ENCODE measurements at regions not wholly inside any gene's neighbourhood (a gene's known extent, or its start where the extent isn't known, plus 50 kb on each side); places are given as distances from the start of the nearest gene placed in this dataset.
"Not testable (repeated sequence)": the region's sequence is repeated elsewhere in the genome, so short reads cannot be mapped to it uniquely, and the experiment has no call there.

DNA sequence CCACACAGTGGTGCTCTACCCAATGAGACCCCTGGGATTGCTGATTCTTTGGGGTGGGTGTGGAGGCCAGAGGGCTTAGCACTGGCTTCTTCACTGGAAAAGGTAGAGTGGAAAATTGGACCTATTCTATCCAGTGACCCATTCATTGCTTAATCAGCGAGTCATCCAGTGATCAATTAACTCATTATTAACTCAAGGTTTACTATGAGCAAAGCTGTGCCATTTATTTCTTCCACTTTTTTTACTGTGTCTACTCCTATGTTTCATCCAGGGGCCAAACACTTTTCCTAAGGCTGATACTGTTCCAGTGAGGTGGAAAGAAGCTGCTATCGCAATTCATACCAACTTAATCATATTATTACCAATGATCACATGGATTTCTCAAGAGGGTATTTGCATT is 363.9 kb downstream of the RPS6KC1 start:
- DNase-seq (ENCODE audit: low spot score), result no peak
- intact Hi-C loops (cut with DNase I), result no loop called here

DNA sequence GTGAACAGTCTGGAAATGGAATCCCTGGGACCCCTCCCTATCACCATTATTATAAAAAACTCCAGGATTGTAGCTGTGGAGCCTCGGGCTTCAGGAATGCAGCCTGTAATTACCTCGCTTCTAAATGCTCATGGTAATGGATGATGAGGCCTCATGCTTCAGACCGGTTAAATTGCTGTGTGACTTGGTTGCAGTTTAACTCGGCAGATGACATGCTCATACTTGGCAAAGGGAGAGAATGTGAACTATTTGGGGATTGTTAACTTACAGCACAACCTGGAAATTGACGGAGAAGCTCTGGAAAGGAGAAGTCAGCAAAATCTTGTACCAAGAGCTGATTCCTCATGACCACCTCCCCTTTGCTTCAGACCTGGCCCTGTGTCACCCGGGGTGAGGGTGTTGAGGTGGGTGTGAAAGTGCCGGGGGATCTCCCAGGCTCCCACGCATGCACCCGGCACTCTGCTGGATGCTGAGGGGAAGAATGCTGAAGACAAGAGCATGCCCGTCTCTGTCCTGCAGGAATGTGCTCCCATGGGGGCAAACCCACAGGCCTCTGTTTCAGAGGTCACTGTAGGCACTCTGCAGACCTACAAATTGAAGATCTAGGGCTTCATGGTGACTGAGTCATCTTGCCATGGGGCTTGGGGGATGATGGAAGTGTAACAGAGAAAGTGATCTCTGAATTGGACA is 364.8 kb downstream of the RPS6KC1 start:
- intact Hi-C loops (cut with DNase I), result no loop called here
- no peak for DNase-seq (ENCODE audit: low spot score)

DNA sequence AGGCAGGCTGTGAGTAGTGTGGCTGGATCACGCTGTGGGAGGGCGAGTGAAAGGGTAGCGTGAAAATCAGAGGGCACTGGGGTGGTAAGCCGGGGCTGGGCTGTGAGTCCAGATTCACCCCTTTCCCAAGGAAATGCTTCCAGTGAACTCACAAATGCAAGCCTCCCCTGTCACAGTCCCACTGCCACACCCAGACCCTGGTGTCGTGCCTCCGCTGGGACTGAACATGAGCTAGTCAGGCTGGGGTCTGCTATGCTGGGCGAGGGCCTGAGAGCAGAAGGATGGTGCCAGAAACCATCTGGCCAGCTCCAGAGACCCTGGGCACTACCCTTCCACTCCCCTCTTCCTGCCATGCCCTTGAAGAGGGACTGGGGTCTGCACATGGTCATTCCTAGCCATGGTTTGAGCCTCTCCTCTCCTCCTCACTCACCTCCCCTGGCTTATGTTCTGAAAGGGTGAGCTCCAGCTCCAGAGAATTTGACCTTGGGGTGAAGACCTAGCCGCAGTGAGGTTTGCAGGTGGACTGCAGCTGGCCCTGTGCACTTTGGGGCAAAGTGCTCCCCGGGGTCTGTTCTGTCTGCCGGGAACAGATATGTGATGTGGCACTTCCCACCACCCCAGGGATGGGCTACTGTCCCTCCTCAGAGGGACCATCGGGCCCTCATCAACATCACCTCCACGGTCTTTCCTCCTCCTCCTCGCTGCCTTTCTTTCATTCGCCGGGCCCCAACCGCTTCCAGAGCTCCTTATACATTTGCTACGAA is 365.6 kb downstream of the RPS6KC1 start:
- intact Hi-C loops (cut with DNase I), result no loop called here
- DNase-seq (ENCODE audit: low spot score), result no peak

DNA sequence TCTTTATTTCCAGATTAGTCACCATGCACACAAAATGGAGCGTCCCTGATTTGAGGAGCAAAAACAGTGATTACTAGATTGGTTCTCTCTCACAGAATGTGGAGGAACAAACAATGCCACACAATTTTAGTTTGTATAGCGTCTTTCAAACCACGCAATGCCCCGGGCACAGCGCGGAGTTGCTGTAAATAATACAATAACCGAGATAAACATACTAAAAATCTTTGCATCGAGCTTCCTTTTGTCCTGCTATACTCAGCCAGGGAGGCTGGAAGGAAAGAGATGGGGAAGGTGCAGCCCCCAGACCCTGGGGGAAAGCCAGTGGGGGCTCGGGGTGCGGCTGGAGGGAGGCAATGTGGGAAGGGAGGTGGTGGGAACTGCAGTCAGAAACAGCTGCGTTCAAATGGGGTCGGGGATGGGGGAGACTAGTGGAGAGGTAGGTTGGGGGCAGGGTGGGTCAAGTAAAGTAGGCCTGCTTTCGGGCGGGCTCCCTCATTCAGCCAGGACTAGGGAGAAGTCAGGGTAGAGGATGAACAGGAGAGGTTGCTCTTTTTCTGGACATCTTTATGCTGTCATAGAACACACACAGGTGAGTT is 366.3 kb downstream of the RPS6KC1 start:
- DNase-seq (ENCODE audit: low spot score), result no peak
- intact Hi-C loops (cut with DNase I), result no loop called here

DNA sequence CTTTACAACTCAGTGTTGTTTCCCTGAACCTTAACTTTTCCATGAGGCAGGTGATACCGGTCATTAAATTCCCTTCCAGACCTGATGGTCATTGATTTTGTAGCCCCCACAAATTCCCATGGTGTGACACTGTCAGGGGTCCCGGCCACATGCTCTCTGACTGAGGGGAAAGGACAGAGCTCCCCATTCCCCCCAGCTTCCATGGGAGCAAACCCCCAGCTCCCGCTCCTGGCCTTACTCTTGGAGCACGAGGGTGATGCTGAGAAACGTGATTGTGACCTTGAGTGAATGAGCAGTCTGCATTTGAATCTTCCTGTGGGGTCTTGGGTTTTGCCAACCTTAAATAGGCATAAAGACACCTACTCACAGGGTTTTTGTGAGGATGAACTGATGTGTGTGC is 366.8 kb downstream of the RPS6KC1 start:
- intact Hi-C loops (cut with DNase I), result no loop called here
- no peak for DNase-seq (ENCODE audit: low spot score)

DNA sequence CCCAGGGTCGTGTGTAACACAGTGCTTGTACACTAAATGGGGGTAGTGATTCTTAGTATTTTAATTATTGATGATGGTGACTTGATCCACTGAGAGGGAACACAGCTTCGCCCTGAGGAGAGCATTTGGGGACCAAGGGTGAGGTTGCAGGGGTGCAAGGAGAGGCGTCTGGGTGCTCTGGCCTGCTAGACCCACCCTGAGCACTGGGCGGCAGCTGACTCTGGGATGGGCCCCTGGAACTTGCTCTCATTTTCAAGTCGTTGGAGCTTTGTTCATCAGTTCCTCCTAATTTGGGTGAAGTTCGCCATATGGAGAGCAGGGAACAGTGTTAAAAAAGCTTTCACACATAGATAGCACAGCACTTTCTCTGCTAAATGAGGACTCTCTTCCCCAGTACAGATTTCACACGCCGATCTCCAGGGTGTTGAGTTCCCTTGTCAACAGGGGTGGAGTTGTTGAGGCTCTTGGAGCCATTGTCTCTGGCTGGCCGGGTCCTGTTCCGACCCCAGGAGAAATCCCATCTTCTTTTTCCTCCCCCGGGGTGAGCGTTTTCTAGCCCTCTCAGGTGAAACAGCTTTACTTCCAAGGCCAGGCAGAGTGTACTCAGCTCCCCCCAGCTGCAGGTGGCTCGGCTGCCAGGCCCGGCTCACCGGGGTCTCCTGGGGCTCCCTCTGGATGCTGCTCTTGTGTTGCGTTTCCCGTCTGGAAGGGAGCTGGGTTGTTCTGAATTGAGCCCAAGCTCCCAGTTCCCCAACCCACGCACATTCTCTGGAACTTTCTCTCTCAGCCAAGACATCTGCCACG is 367.4 kb downstream of the RPS6KC1 start:
- no peak for DNase-seq (ENCODE audit: low spot score)
- intact Hi-C loops (cut with DNase I), result no loop called here

DNA sequence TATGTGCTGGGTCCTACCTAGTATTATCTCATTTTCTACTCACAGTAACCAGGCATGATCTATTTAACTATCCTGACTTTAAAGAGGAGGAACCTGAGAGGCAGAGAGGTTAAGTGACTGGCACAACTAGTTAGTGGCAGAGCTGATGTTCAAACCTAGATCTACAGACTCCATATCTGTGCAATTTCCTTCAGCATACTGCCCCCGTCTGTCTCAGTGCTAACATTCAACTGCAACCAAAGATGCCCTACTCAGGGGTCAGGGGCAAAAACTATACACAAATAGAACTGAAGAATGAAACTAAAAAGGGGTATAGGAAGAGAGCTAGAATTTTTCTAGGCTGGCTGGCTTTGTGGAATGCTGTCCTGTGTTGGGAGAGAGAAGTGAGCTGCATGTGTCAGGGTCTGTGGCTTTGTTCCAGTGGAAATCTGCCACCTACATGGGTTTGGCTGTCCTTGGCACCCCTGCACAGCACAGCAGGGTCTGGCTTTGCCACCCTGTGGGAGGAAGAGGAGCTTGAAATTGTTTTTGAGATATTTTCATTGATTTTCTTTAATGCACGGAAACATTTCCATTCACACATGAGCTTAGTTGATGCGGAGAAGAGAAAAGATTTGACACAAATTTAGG is 368.5 kb downstream of the RPS6KC1 start:
- no peak for DNase-seq (ENCODE audit: low spot score)
- intact Hi-C loops (cut with DNase I), result no loop called here

DNA sequence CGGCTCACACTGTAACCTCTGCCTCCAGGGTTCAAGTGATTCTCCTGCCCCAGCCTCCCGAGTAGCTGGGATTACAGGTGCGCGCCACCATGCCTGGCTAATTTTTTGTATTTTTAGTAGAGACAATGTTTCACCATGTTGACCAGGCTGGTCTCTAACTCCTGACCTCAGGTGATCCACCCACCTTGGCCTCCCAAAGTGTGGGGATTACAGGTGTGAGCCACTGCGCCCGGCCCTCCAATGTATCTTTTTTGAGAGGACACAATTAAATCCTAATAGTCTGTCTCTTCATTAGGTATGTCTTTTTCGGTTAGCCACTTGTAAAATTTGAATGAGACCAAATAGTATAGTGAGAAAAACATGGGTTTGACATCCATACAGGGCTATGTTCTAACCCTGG is 370.1 kb downstream of the RPS6KC1 start:
- DNase-seq (ENCODE audit: low spot score); intact Hi-C loops (cut with DNase I): not testable (repeated sequence)

DNA sequence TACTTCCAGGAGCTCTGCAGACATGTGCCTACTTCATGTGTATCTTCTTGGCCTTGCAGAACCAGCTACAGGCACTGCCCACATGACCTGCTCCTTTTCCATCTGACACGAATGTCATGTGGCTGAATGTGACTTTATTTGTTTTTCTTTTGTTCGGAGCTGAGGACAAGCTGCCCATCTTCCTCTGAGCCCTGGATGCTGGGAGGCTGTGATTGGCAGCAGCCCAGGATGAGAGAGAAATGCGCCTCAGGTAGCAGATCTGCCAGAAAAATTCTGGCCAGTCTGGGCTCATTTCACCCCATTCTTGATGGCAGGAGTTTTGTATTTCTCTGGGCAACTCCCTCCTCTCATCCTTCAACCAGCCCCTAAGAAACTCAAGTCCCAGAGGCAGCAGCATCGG is 372.0 kb downstream of the RPS6KC1 start:
- intact Hi-C loops (cut with DNase I), result no loop called here
- DNase-seq (ENCODE audit: low spot score), result no peak

DNA sequence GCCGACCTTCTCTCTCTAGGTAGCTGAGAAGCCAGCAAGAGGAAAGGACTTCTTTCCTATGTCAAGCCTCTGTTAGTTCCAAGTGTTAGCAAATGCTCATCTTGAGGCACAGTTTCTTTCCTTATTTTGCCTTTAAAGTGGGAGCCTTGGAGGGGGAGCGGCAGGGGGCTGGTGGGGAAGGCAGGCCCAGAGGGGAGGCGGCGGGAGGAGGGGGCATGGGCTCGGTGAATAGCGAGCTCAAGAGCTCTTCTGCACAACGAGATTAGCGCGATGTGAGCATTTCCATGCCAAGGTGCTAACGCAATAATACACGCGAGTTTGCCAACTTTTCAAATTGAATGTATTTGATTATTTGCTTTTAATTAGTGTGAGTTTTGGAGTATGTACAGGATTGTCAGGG is 372.6 kb downstream of the RPS6KC1 start:
- DNase-seq (ENCODE audit: low spot score), result no peak
- intact Hi-C loops (cut with DNase I), result no loop called here

DNA sequence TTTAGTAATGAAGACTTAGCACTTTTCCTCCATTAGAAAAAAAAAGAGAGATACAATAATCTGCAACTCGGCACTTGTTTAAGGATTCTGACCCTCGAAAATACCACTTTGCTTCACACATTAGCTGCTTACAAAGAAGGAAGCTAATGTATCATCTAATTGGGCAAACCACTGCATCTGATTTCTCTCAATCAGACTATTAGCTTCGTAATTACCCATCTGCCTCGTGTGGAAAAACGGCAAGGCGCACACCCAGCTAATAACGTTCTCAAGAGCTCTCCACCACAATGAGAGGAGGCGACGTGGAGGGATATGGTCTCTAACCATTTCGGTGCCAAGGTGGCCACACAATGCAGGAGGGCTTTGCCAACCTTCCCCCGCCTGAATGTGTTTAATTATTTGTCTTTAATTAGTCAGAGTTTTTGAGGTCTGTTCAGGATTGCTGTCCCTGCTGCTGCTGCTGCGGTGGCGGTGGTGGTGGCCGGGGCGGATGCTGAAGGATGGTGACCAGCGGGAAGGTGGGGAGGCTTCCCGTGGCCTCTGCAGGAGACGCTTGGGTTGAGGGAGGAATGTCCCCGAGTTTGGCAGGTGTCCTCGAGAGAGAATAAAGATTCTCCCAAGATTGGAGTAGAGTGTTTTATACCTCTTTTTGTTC is 374.5 kb downstream of the RPS6KC1 start:
- intact Hi-C loops (cut with DNase I), result no loop called here

DNA sequence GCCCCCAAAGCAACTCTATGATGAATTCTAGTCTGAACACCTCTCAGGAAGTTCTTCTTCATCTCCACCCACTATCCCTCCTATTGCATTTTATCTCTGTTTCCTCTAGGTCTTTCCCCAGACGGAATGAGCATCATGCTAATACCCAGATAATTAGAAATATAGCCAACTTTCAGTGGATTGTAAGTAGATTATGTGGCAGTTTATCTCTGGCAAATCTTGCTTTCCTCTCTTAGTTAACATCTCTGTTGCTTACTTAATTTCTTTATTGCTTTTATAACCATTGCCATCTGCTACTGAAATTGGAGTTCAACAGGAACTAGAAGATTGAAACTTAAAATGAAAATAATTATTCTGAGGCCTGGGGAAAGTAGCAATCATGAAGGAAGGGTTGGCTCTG is 378.6 kb downstream of the RPS6KC1 start:
- DNase-seq (ENCODE audit: low spot score), result no peak
- intact Hi-C loops (cut with DNase I), result no loop called here

More for the DNA sequence above, 374.5 kb downstream of the RPS6KC1 start:
- DNase-seq (ENCODE audit: low spot score), result no peak

DNA sequence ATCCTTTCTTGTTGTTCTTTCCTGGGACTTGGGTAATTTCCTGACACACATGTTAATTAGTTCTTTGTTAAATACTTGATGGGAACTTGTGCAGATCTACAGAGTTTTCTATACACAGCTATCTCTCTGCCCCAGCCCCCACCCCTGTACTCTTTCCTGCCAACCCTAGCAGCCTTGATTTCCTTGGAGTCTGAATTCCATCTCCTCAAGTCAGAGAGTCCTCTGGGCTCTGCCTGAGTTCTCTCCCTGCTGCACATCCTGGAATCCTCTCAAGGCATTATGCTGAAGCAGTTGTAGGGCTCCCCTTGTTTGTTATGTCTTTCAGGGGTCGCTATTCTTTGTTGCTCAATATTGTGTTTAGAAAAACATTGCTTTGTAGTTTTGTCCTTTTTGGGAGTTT is 384.7 kb downstream of the RPS6KC1 start:
- intact Hi-C loops (cut with DNase I), result no loop called here

DNA sequence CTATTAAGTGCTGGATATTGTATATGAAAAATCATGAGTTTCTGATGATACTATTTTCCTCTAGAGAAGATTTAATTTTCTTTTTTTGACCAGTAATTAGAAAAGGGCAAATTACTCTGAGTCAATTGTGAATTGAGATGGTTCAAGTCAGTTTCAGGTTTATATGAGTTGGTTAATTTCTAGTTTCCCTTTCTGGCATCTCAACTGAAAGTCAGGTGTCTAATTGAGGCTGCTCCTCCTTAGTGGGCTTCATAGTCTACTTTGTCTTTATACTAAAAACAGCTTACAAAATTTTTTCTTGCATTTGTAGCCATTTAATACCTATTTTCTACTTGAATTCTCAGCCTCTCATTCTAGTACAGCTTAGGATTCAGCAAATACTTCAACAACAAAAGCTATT is 387.3 kb downstream of the RPS6KC1 start:
- DNase-seq (ENCODE audit: low spot score), result no peak
- intact Hi-C loops (cut with DNase I), result no loop called here

More for the DNA sequence above, 384.7 kb downstream of the RPS6KC1 start:
- no peak for DNase-seq (ENCODE audit: low spot score)

DNA sequence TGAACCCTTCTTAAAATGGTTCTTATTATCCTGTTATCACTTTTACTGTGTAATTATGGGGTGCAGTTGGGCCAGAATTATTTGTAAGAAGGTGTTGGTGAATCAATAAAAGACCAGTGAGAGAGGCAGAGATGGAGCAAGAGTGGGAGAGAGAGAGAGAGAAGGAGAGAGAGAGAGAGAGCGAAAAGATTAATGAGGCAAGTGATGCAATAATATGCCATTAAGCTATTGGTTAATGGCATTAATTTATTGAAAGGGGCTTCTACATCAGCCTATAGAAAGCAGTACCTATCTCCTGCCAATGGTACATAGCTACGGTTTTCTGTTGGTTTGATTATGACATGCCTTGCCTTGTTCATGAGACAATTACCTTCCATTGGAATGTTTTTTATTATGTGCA is 388.7 kb downstream of the RPS6KC1 start:
- intact Hi-C loops (cut with DNase I), result no loop called here

DNA sequence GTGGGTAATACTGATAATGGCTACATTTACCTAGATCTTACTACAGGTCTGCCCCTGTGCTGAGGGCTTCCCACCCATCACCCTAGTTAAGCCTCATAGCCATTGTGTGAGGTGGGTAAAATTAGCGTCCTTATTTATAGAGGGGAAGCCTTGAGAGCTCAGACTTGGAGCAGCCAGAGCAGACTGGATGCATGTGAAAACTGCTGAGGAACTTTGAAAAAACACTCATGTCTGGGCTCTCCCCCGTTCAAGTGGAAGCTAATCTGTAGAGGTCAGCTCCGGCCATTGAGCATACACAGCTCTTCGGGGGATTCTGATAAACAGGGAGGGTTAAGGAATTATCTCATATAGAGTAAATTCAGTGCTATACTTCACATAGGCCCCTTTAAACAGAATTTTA is 389.7 kb downstream of the RPS6KC1 start:
- DNase-seq (ENCODE audit: low spot score), result no peak
- intact Hi-C loops (cut with DNase I), result no loop called here

More for the DNA sequence above, 388.7 kb downstream of the RPS6KC1 start:
- DNase-seq (ENCODE audit: low spot score), result no peak

DNA sequence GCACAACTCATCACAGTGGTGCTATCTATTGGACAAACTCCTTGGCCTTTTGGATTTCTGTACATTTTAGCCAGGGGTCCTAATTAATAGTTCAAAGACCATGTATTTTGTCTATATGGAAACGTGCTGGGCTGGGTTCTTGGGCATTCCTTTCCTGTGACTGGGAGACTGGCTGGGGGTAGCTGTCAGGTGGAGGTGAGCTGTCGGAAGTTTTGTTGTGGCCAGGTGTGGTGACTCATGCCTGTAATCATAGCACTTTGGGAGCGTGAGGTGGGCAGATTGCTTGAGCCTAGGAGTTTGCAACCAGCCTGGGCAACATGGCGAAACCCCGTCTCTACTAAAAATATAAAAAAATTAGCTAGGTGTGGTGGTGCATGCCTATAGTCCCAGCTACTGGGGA is 392.4 kb downstream of the RPS6KC1 start:
- no peak for DNase-seq (ENCODE audit: low spot score)
- intact Hi-C loops (cut with DNase I), result no loop called here

DNA sequence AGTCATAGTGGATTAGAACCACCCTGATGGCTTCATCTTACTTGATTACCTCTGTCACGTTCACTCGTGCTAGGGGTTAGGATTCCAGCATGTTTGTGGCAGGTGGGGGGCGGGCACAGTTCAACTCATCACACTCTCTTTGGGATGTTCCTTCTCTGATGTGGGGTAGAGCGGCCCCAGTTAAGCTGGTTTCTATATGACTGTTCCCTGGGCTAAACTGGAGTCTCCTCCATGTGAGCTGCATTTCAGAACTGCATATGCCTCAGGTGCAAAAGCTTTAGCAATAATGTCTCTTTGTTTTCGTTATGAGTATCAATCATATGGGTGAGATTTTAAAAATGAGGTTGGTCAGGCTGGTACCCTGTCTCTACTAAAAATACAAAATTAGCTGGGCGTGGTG is 393.2 kb downstream of the RPS6KC1 start:
- intact Hi-C loops (cut with DNase I), result no loop called here
- DNase-seq (ENCODE audit: low spot score), result no peak

DNA sequence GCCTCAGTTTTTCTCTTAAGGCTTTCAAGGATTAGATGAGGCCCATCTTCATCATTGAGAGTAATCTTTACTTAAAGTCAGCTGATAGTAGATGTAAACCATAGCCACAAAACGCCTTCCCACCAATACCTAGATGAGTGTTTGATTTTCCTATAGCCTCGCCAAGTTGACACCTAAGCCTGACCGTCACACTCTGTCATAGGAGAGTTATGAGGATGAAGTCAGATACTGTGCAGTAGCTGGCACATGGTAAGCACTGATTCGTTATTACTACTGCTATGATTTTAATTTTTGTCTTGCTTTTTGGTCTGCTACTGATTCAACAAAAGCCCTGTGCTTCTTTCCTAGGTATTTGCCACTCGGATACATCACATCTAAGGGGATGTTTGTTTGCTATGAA is 395.5 kb downstream of the RPS6KC1 start:
- intact Hi-C loops (cut with DNase I), result no loop called here
- no peak for DNase-seq (ENCODE audit: low spot score)

Measured in posterior vena cava (tissue), 2 donors.